Kidney (tissue), 13 donors: ENCODE measurements at regions not wholly inside any gene's neighbourhood (a gene's known extent, or its start where the extent isn't known, plus 50 kb on each side); places are given as distances from the start of the nearest gene placed in this dataset.

Experiments used
- DNase-seq, 5 donors: peaks; one replicate each; pipeline ENCODE4 v3.0.0-alpha.2; 2013 to 2020
- FAIRE-seq: peaks from 2 replicates; lab custom pipeline; 2012; peaks lifted over from hg19 to GRCh38; lab: Jason Lieb, UNC
- H3K27ac ChIP-seq, 2 donors: one replicate each; pipeline ENCODE4 v1.7.0; 2013; ENCODE audit warnings: low read depth in 2 of 2, low read length in 2 of 2, inconsistent platforms in 1 of 2
- H3K27me3 ChIP-seq: one replicate; pipeline ENCODE4 v1.7.1; 2013; ENCODE audit warnings: low read length, inconsistent platforms; ENCODE audit not compliant: control insufficient read depth, insufficient read depth
- H3K36me3 ChIP-seq, 3 donors: one replicate each; pipeline versions ENCODE4 v1.7.0 to v1.7.1; 2013; ENCODE audit warnings: low read length in 3 of 3, control low read depth in 1 of 3, inconsistent platforms in 1 of 3; ENCODE audit not compliant: insufficient read depth in 3 of 3, control insufficient read depth in 2 of 3
- H3K4me1 ChIP-seq, 3 donors: one replicate each; pipeline versions ENCODE4 v1.7.0 to v1.7.1; 2013; ENCODE audit warnings: low read length in 3 of 3, inconsistent platforms in 1 of 3, low read depth in 1 of 3; ENCODE audit not compliant: control insufficient read depth in 2 of 3, insufficient read depth in 2 of 3
- H3K4me3 ChIP-seq, 3 donors: one replicate each; pipeline versions ENCODE4 v1.7.0 to v1.8.1; 2013; ENCODE audit warnings: low read length in 3 of 3, control low read depth in 1 of 3, inconsistent platforms in 1 of 3
- H3K9ac ChIP-seq, 3 donors: one replicate each; pipeline versions ENCODE4 v1.7.0 to v1.7.1; 2013; ENCODE audit warnings: low read length in 3 of 3, control low read depth in 1 of 3, inconsistent platforms in 1 of 3
- H3K9me3 ChIP-seq, 3 donors: one replicate each; pipeline versions ENCODE4 v1.7.0 to v1.7.1; 2013; ENCODE audit warnings: low read length in 3 of 3, control low read depth in 1 of 3, inconsistent platforms in 1 of 3; ENCODE audit not compliant: control insufficient read depth in 2 of 3, insufficient read depth in 1 of 3
- CTCF ChIP-seq: IDR thresholded peaks from 3 replicates; pipeline ENCODE4 v1.5.1; 2012; ENCODE audit warnings: mild to moderate bottlenecking, moderate library complexity, borderline replicate concordance; ENCODE audit not compliant: insufficient read depth; ENCODE audit errors: extremely low read depth
- intact Hi-C: fragments of 100-400 bp; cut with DNase I; formaldehyde crosslinking; loops from one replicate; pipeline ENCODE4 v1.11.1; 2022
- donor health status: control.
- donor health status: control.
- donor health status: control.
- donor health status: control.
- donor health status: control.
- donor health status: DM: yes; HTN: yes; CAD: no.
- donor health status: Normal renal cell carcinoma (clear cell type).

GRCh38 chr16:8283195-8283594 is 307.1 kb downstream of the TMEM114 start:
- Histone ChIP-seq H3K9ac (no peak overlapping the region), H3K4me1 (no peaks in the 10 kb centered on the region), H3K36me3 (no peaks in the 10 kb centered on the region), H3K9me3 (no peaks in the 10 kb centered on the region), H3K27ac (no peak overlapping the region), H3K4me3 (no peak overlapping the region), H3K27me3 (no peaks in the 10 kb centered on the region)
- FAIRE-seq (no peak), DNase-seq (peak in 4 of 5 donors; percentile 21 to 64 (median 36))
- intact Hi-C loops, result no loop called here
- no peak for TF ChIP-seq CTCF

GRCh38 chr16:8278031-8278580 is 312.2 kb downstream of the TMEM114 start:
- FAIRE-seq, result no peak
- intact Hi-C loops, result no loop called here
- H3K27me3 ChIP-seq, result no peaks in the 10 kb centered on the region
- no peak for DNase-seq
- H3K4me3 ChIP-seq, result no peak overlapping the region
- H3K9ac ChIP-seq, result no peak overlapping the region
- TF ChIP-seq CTCF, result no peak
- no peaks in the 10 kb centered on the region for H3K36me3 ChIP-seq
- no peaks in the 10 kb centered on the region for H3K4me1 ChIP-seq
- H3K27ac ChIP-seq, result no peak overlapping the region
- H3K9me3 ChIP-seq, result no peaks in the 10 kb centered on the region

- intact Hi-C loops, result no loop called here
- Histone ChIP-seq H3K4me3 (no peak overlapping the region), H3K4me1 (no peaks in the 10 kb centered on the region), H3K36me3 (no peaks in the 10 kb centered on the region), H3K27me3 (no peaks in the 10 kb centered on the region), H3K9me3 (peaks cover 0 to 4% (median 0%) of the 10 kb centered on the region in 3 donors), H3K27ac (no peak overlapping the region), H3K9ac (no peak overlapping the region)
- FAIRE-seq (no peak), DNase-seq (no peak)
- no peak for TF ChIP-seq CTCF
These were observed 319.0 kb downstream of the TMEM114 start for GRCh38 chr16:8271344-8271743.

GRCh38 chr16:8262299-8262698 is 328.0 kb downstream of the TMEM114 start:
- Histone ChIP-seq H3K4me3 (no peak overlapping the region), H3K36me3 (no peaks in the 10 kb centered on the region), H3K27me3 (no peaks in the 10 kb centered on the region), H3K9me3 (no peaks in the 10 kb centered on the region), H3K4me1 (no peaks in the 10 kb centered on the region), H3K9ac (no peak overlapping the region), H3K27ac (no peak overlapping the region)
- no peak for FAIRE-seq
- intact Hi-C loops, result no loop called here
- DNase-seq, result no peak
- no peak for TF ChIP-seq CTCF
